ENCODE measurements at regions not wholly inside any gene's neighbourhood (a gene's known extent, or its start where the extent isn't known, plus 50 kb on each side); places are given as distances from the start of the nearest gene placed in this dataset.
"Not testable (repeated sequence)": the region's sequence is repeated elsewhere in the genome, so short reads cannot be mapped to it uniquely, and the experiment has no call there.

GRCh38 chr13:71183352-71183751, 683.7 kb downstream of the DACH1 start:
- H3K4me1 ChIP-seq (ENCODE audit: control insufficient read depth in 5 of 5, insufficient read depth in 5 of 5, low read length in 5 of 5); H3K4me3 ChIP-seq (ENCODE audit: low read depth in 1 of 5, low read length in 5 of 5); H3K9ac ChIP-seq (ENCODE audit: low read length in 5 of 5); H3K27ac ChIP-seq (ENCODE audit: low read depth, low read length); H3K36me3 ChIP-seq (ENCODE audit: control insufficient read depth in 5 of 5, insufficient read depth in 5 of 5, low read length in 5 of 5); H3K27me3 ChIP-seq (ENCODE audit: control insufficient read depth in 5 of 5, insufficient read depth in 4 of 5, low read length in 5 of 5): not testable (repeated sequence)
- peaks cover 0 to 12% (median 4%) of the 10 kb centered on the region in 5 donors for H3K9me3 ChIP-seq (ENCODE audit: control insufficient read depth in 5 of 5, low read length in 5 of 5)

- Histone ChIP-seq H3K36me3 (ENCODE audit: control insufficient read depth in 5 of 5, insufficient read depth in 5 of 5, low read length in 5 of 5) (no peaks in the 10 kb centered on the region), H3K9ac (ENCODE audit: low read length in 5 of 5) (no peak overlapping the region), H3K9me3 (ENCODE audit: control insufficient read depth in 5 of 5, low read length in 5 of 5) (no peaks in the 10 kb centered on the region), H3K27ac (ENCODE audit: low read depth, low read length) (no peak overlapping the region), H3K4me1 (ENCODE audit: control insufficient read depth in 5 of 5, insufficient read depth in 5 of 5, low read length in 5 of 5) (no peaks in the 10 kb centered on the region), H3K27me3 (ENCODE audit: control insufficient read depth in 5 of 5, insufficient read depth in 4 of 5, low read length in 5 of 5) (no peaks in the 10 kb centered on the region), H3K4me3 (ENCODE audit: low read depth in 1 of 5, low read length in 5 of 5) (no peak overlapping the region)
These were observed 695.3 kb downstream of the DACH1 start for GRCh38 chr13:71171740-71172139.

- H3K27ac ChIP-seq (ENCODE audit: low read depth, low read length): no peak overlapping the region
- no peaks in the 10 kb centered on the region for H3K4me1 ChIP-seq (ENCODE audit: control insufficient read depth in 5 of 5, insufficient read depth in 5 of 5, low read length in 5 of 5)
- H3K9ac ChIP-seq (ENCODE audit: low read length in 5 of 5): no peak overlapping the region
- no peaks in the 10 kb centered on the region for H3K9me3 ChIP-seq (ENCODE audit: control insufficient read depth in 5 of 5, low read length in 5 of 5)
- H3K27me3 ChIP-seq (ENCODE audit: control insufficient read depth in 5 of 5, insufficient read depth in 4 of 5, low read length in 5 of 5): no peaks in the 10 kb centered on the region
- no peaks in the 10 kb centered on the region for H3K36me3 ChIP-seq (ENCODE audit: control insufficient read depth in 5 of 5, insufficient read depth in 5 of 5, low read length in 5 of 5)
- H3K4me3 ChIP-seq (ENCODE audit: low read depth in 1 of 5, low read length in 5 of 5): no peak overlapping the region
These were observed 697.8 kb downstream of the DACH1 start for GRCh38 chr13:71169180-71169579.

DNA sequence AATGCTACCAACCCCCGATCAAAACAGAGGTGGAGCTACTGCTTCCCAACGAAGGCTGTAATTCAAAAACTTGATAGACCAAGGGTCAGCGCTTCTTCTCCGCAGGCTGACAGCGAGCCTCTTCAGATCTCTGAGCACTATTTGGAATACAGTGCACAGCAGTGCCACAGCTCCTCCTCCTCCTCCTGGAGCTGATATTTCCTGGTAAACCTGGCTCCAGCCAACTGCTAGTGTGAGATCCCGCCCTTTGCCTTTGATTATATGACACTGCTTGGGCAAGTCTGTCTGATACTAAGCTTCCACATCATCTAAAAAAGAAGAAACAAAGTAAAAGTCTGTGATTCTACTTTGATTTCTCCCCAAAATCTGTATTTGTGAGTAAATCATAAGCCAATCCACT, 710.5 kb downstream of the DACH1 start:
- Histone ChIP-seq H3K4me1 (ENCODE audit: control insufficient read depth in 5 of 5, insufficient read depth in 5 of 5, low read length in 5 of 5) (no peaks in the 10 kb centered on the region), H3K4me3 (ENCODE audit: low read depth in 1 of 5, low read length in 5 of 5) (no peak overlapping the region), H3K9me3 (ENCODE audit: control insufficient read depth in 5 of 5, low read length in 5 of 5) (no peaks in the 10 kb centered on the region), H3K27ac (ENCODE audit: low read depth, low read length) (no peak overlapping the region), H3K27me3 (ENCODE audit: control insufficient read depth in 5 of 5, insufficient read depth in 4 of 5, low read length in 5 of 5) (no peaks in the 10 kb centered on the region), H3K9ac (ENCODE audit: low read length in 5 of 5) (no peak overlapping the region), H3K36me3 (ENCODE audit: control insufficient read depth in 5 of 5, insufficient read depth in 5 of 5, low read length in 5 of 5) (no peaks in the 10 kb centered on the region)

GRCh38 chr13:71149498-71150363, 717.3 kb downstream of the DACH1 start:
- H3K27ac ChIP-seq (ENCODE audit: low read depth, low read length): no peak overlapping the region
- no peak overlapping the region for H3K4me3 ChIP-seq (ENCODE audit: low read depth in 1 of 5, low read length in 5 of 5)
- H3K36me3 ChIP-seq (ENCODE audit: control insufficient read depth in 5 of 5, insufficient read depth in 5 of 5, low read length in 5 of 5): no peaks in the 10 kb centered on the region
- no peaks in the 10 kb centered on the region for H3K4me1 ChIP-seq (ENCODE audit: control insufficient read depth in 5 of 5, insufficient read depth in 5 of 5, low read length in 5 of 5)
- no peak overlapping the region for H3K9ac ChIP-seq (ENCODE audit: low read length in 5 of 5)
- no peaks in the 10 kb centered on the region for H3K9me3 ChIP-seq (ENCODE audit: control insufficient read depth in 5 of 5, low read length in 5 of 5)
- H3K27me3 ChIP-seq (ENCODE audit: control insufficient read depth in 5 of 5, insufficient read depth in 4 of 5, low read length in 5 of 5): no peaks in the 10 kb centered on the region

DNA sequence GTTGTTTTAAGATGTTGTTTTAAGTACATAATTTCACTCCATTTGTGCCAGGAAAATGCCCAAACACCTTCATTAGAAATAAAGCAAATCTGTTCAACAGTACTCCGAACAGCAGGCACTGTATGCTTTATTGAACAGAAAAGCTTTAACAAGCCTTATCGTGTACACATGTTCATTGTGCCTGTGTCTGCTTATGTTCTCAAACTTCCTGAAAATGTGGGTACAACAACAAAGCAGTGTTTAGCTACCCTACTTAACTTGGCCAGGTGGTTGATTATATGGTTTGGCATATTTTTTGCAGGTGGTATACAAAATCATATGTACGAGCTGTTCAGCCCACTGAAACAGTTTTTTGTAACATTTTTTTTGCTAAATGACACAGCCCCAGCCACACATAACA, 718.0 kb downstream of the DACH1 start:
- no peaks in the 10 kb centered on the region for H3K36me3 ChIP-seq (ENCODE audit: control insufficient read depth in 5 of 5, insufficient read depth in 5 of 5, low read length in 5 of 5)
- no peak overlapping the region for H3K27ac ChIP-seq (ENCODE audit: low read depth, low read length)
- no peaks in the 10 kb centered on the region for H3K27me3 ChIP-seq (ENCODE audit: control insufficient read depth in 5 of 5, insufficient read depth in 4 of 5, low read length in 5 of 5)
- H3K4me3 ChIP-seq (ENCODE audit: low read depth in 1 of 5, low read length in 5 of 5): no peak overlapping the region
- H3K9me3 ChIP-seq (ENCODE audit: control insufficient read depth in 5 of 5, low read length in 5 of 5): no peaks in the 10 kb centered on the region
- no peak overlapping the region for H3K9ac ChIP-seq (ENCODE audit: low read length in 5 of 5)
- no peaks in the 10 kb centered on the region for H3K4me1 ChIP-seq (ENCODE audit: control insufficient read depth in 5 of 5, insufficient read depth in 5 of 5, low read length in 5 of 5)

GRCh38 chr13:71148396-71148795, 718.6 kb downstream of the DACH1 start:
- Histone ChIP-seq H3K4me3 (ENCODE audit: low read depth in 1 of 5, low read length in 5 of 5) (no peak overlapping the region), H3K36me3 (ENCODE audit: control insufficient read depth in 5 of 5, insufficient read depth in 5 of 5, low read length in 5 of 5) (no peaks in the 10 kb centered on the region), H3K4me1 (ENCODE audit: control insufficient read depth in 5 of 5, insufficient read depth in 5 of 5, low read length in 5 of 5) (no peaks in the 10 kb centered on the region)

GRCh38 chr13:71144883-71145282, 722.1 kb downstream of the DACH1 start:
- no peak overlapping the region for H3K4me3 ChIP-seq (ENCODE audit: low read depth in 1 of 5, low read length in 5 of 5)
- no peaks in the 10 kb centered on the region for H3K9me3 ChIP-seq (ENCODE audit: control insufficient read depth in 5 of 5, low read length in 5 of 5)
- peaks cover 0 to 4% (median 0%) of the 10 kb centered on the region in 5 donors for H3K27me3 ChIP-seq (ENCODE audit: control insufficient read depth in 5 of 5, insufficient read depth in 4 of 5, low read length in 5 of 5)
- H3K27ac ChIP-seq (ENCODE audit: low read depth, low read length): no peak overlapping the region
- no peaks in the 10 kb centered on the region for H3K36me3 ChIP-seq (ENCODE audit: control insufficient read depth in 5 of 5, insufficient read depth in 5 of 5, low read length in 5 of 5)
- H3K9ac ChIP-seq (ENCODE audit: low read length in 5 of 5): no peak overlapping the region
- H3K4me1 ChIP-seq (ENCODE audit: control insufficient read depth in 5 of 5, insufficient read depth in 5 of 5, low read length in 5 of 5): no peaks in the 10 kb centered on the region

More at GRCh38 chr13:71148396-71148795, 718.6 kb downstream of the DACH1 start:
- peaks cover 0 to 2% (median 0%) of the 10 kb centered on the region in 5 donors for H3K27me3 ChIP-seq (ENCODE audit: control insufficient read depth in 5 of 5, insufficient read depth in 4 of 5, low read length in 5 of 5)
- H3K9me3 ChIP-seq (ENCODE audit: control insufficient read depth in 5 of 5, low read length in 5 of 5): no peaks in the 10 kb centered on the region
- no peak overlapping the region for H3K27ac ChIP-seq (ENCODE audit: low read depth, low read length)
- H3K9ac ChIP-seq (ENCODE audit: low read length in 5 of 5): no peak overlapping the region

- Histone ChIP-seq H3K27me3 (ENCODE audit: control insufficient read depth in 5 of 5, insufficient read depth in 4 of 5, low read length in 5 of 5) (no peaks in the 10 kb centered on the region), H3K9ac (ENCODE audit: low read length in 5 of 5) (no peak overlapping the region), H3K27ac (ENCODE audit: low read depth, low read length) (no peak overlapping the region), H3K4me3 (ENCODE audit: low read depth in 1 of 5, low read length in 5 of 5) (no peak overlapping the region), H3K4me1 (ENCODE audit: control insufficient read depth in 5 of 5, insufficient read depth in 5 of 5, low read length in 5 of 5) (no peaks in the 10 kb centered on the region), H3K9me3 (ENCODE audit: control insufficient read depth in 5 of 5, low read length in 5 of 5) (no peaks in the 10 kb centered on the region), H3K36me3 (ENCODE audit: control insufficient read depth in 5 of 5, insufficient read depth in 5 of 5, low read length in 5 of 5) (no peaks in the 10 kb centered on the region)
These were observed 729.9 kb downstream of the DACH1 start for GRCh38 chr13:71137101-71137500.

GRCh38 chr13:71124230-71124629, 742.8 kb downstream of the DACH1 start:
- Histone ChIP-seq H3K9me3 (ENCODE audit: control insufficient read depth in 5 of 5, low read length in 5 of 5) (no peaks in the 10 kb centered on the region), H3K4me1 (ENCODE audit: control insufficient read depth in 5 of 5, insufficient read depth in 5 of 5, low read length in 5 of 5) (no peaks in the 10 kb centered on the region), H3K27me3 (ENCODE audit: control insufficient read depth in 5 of 5, insufficient read depth in 4 of 5, low read length in 5 of 5) (no peaks in the 10 kb centered on the region), H3K9ac (ENCODE audit: low read length in 5 of 5) (no peak overlapping the region), H3K27ac (ENCODE audit: low read depth, low read length) (no peak overlapping the region), H3K36me3 (ENCODE audit: control insufficient read depth in 5 of 5, insufficient read depth in 5 of 5, low read length in 5 of 5) (no peaks in the 10 kb centered on the region), H3K4me3 (ENCODE audit: low read depth in 1 of 5, low read length in 5 of 5) (no peak overlapping the region)

All from subcutaneous abdominal adipose tissue (tissue), 5 donors.